ENCODE measurements at regions not wholly inside any gene's neighbourhood (a gene's known extent, or its start where the extent isn't known, plus 50 kb on each side); places are given as distances from the start of the nearest gene placed in this dataset.
A peak's percentile ranks its signal among the peaks of the same experiment; 100 is the strongest.

DNA sequence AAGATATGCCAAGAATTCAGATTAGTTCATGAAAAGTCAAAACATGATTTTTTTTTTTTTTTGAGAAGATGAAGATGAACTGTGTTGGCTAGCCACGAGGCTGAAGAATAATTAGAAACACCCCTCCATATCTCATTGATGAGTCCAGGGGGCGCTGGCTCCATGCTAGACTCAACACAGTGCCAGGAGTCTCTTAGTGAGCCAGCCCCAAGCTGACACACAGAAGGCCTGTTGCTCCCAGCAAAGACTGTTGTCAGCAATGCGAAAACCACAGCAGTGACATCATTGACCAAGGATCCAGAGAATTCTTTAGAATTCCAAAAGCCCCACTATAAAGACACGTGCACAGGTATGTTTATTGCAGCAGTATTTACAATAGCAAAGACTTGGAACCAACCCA is 185.2 kb downstream of the ANXA2 start:
- H3K27me3 Mint-ChIP-seq (ENCODE audit: low read depth) = peaks cover 1% of the 10 kb centered on the region
- H3T11ph ChIP-seq (ENCODE audit: low read length) = no peak overlapping the region
- DNase-seq = peak; percentile 37

More for the DNA sequence above, 185.2 kb downstream of the ANXA2 start:
- Histone ChIP-seq H3K79me1 (ENCODE audit: insufficient read depth, low read depth, low read length, poor library complexity, severe bottlenecking) (no peaks in the 10 kb centered on the region), H3K18ac (ENCODE audit: insufficient read length, low read depth, low read length) (no peak overlapping the region), H4K20me1 (ENCODE audit: control insufficient read depth, insufficient read depth, insufficient read length) (no peaks in the 10 kb centered on the region), H2BK120ac (ENCODE audit: low read depth, low read length, poor library complexity, severe bottlenecking) (no peak overlapping the region), H3K56ac (ENCODE audit: insufficient read length, low read depth, low read length) (no peak overlapping the region), H2BK20ac (ENCODE audit: low read depth, low read length, poor library complexity, severe bottlenecking) (no peak overlapping the region), H3K23me2 (ENCODE audit: insufficient read length, low read depth, low read length, poor library complexity, severe bottlenecking) (no peaks in the 10 kb centered on the region), H3K4me2 (ENCODE audit: insufficient read depth, insufficient read length, low read length) (no peak overlapping the region), H3K27me3 (ENCODE audit: insufficient read depth, low read length) (no peaks in the 10 kb centered on the region), H2BK12ac (ENCODE audit: insufficient read length, low read depth, low read length) (no peak overlapping the region), H4K5ac (ENCODE audit: insufficient read length, low read depth, low read length) (no peak overlapping the region), H3K9me3 (ENCODE audit: control insufficient read depth, low read depth, low read length) (no peaks in the 10 kb centered on the region), H3K4ac (ENCODE audit: low read depth, low read length) (no peak overlapping the region), H3K23ac (ENCODE audit: insufficient read length, low read depth, low read length) (no peak overlapping the region), H2AFZ (ENCODE audit: low read length) (no peak overlapping the region), H4K91ac (ENCODE audit: insufficient read length, low read depth, low read length) (no peak overlapping the region), H3K9ac (ENCODE audit: extremely low read depth, insufficient read length, low read length) (no peak overlapping the region), H4K8ac (replicated peaks; ENCODE audit: insufficient read length, low read depth, low read length) (no peak overlapping the region), H3K4me1 (ENCODE audit: insufficient read depth, low read length) (no peaks in the 10 kb centered on the region), H3K14ac (ENCODE audit: insufficient read depth, low read length) (no peak overlapping the region), H3K27ac (ENCODE audit: insufficient read length, low read depth, low read length) (no peak overlapping the region), H2BK15ac (ENCODE audit: low read depth, low read length) (no peak overlapping the region), H2BK5ac (ENCODE audit: insufficient read length, low read length) (no peak overlapping the region), H3K79me2 (ENCODE audit: insufficient read depth, low read length) (no peaks in the 10 kb centered on the region), H2AK5ac (ENCODE audit: insufficient read length, low read length) (no peak overlapping the region)
- TF ChIP-seq, protein P1, sequence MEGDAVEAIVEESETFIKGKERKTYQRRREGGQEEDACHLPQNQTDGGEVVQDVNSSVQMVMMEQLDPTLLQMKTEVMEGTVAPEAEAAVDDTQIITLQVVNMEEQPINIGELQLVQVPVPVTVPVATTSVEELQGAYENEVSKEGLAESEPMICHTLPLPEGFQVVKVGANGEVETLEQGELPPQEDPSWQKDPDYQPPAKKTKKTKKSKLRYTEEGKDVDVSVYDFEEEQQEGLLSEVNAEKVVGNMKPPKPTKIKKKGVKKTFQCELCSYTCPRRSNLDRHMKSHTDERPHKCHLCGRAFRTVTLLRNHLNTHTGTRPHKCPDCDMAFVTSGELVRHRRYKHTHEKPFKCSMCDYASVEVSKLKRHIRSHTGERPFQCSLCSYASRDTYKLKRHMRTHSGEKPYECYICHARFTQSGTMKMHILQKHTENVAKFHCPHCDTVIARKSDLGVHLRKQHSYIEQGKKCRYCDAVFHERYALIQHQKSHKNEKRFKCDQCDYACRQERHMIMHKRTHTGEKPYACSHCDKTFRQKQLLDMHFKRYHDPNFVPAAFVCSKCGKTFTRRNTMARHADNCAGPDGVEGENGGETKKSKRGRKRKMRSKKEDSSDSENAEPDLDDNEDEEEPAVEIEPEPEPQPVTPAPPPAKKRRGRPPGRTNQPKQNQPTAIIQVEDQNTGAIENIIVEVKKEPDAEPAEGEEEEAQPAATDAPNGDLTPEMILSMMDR (conservative IDR thresholded peaks at IDR 0.05) = peak; percentile 60
- H3K36me3 Mint-ChIP-seq (ENCODE audit: insufficient read depth in 1 of 3, low read depth in 3 of 3) = no peaks in the 10 kb centered on the region
- H3K4me3 Mint-ChIP-seq = no peak overlapping the region; a peak in 1 of 5 replicates
- no CpG with 5 or more reads among the region's 4 CpGs for WGBS (ENCODE audit: extremely low coverage, insufficient read length, low lambda C conversion rate)
- H3K4me1 Mint-ChIP-seq = 0 out of 4 replicates have a peak, but pooled peaks cover 0 to 7% of the 10 kb centered on the region in 2 experiments
- no peaks in the 10 kb centered on the region for H3K9me3 Mint-ChIP-seq
- H3K27ac Mint-ChIP-seq = no peak overlapping the region

Measured in H9 (cell line).